GM10266 (cell line): ENCODE measurements at regions not wholly inside any gene's neighbourhood (a gene's known extent, or its start where the extent isn't known, plus 50 kb on each side); places are given as distances from the start of the nearest gene placed in this dataset.

Experiments used
- DNase-seq: peaks from one replicate; pipeline ENCODE4 v3.0.0; 2012; ENCODE audit errors: extremely low spot score
- TF ChIP-seq, protein P1 (sequence below): IDR thresholded peaks from 2 replicates; pipeline ENCODE4 v1.5.1; 2012; ENCODE audit warnings: mild to moderate bottlenecking, low read depth; ENCODE audit not compliant: control insufficient read depth, insufficient read depth; ENCODE audit errors: missing control alignments

DNA sequence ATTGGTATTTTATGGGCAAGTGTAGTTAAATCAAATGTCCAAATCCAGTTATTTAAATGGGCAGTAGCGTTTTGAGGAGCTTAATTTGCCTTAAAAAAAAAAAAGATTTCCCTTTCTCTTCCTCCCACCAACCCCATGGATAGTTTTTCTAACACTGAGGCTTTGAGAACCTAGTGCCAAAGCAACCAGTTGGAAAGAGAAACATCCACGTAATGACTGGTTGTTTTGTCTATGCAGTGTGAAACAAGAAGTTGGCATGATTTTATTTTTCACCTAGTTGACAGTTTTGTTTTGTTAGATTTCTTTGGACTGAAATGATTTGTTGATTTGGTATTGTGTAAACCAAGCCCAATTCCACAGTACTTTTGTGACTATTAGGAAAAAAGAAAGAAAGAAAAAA lies 170.0 kb downstream of the SOX2 start:
- TF ChIP-seq, protein P1, sequence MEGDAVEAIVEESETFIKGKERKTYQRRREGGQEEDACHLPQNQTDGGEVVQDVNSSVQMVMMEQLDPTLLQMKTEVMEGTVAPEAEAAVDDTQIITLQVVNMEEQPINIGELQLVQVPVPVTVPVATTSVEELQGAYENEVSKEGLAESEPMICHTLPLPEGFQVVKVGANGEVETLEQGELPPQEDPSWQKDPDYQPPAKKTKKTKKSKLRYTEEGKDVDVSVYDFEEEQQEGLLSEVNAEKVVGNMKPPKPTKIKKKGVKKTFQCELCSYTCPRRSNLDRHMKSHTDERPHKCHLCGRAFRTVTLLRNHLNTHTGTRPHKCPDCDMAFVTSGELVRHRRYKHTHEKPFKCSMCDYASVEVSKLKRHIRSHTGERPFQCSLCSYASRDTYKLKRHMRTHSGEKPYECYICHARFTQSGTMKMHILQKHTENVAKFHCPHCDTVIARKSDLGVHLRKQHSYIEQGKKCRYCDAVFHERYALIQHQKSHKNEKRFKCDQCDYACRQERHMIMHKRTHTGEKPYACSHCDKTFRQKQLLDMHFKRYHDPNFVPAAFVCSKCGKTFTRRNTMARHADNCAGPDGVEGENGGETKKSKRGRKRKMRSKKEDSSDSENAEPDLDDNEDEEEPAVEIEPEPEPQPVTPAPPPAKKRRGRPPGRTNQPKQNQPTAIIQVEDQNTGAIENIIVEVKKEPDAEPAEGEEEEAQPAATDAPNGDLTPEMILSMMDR = no peak
- no peak for DNase-seq

DNA sequence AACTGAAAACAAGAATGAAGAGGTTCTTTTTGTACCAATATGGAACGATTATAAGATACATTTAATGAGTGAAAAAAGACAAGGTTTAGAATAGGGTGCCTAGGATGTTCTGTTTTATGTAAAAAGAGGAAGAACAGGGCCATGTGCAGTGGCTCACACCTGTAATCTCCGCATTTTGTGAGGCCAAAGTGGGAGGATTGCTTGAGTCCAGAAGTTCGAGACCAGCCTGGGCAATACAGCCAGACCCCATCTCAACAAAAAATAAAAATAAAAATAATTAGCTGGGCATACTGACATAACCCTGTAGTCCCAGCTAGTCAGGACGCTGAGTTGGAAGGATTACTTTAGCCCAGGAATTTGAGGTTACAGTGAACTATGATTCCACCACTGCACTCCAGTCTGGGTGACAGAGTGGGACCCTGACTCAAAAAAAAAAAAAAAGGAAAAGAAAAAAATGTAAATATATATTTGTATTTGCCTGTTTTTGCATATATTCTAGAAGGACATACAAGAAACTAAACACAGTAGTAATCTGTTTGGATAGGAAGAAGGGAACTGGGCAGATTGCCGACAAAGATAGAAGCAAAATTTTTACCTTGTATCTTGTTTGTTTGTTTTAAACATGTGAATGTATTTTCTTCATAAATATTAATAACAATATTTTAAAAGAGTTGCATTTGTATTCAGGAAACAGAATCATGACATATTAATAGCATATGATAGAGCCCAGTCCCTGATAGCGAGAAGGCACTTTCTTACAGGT lies 174.3 kb downstream of the SOX2 start:
- TF ChIP-seq, protein P1 = no peak
- no peak for DNase-seq

DNA sequence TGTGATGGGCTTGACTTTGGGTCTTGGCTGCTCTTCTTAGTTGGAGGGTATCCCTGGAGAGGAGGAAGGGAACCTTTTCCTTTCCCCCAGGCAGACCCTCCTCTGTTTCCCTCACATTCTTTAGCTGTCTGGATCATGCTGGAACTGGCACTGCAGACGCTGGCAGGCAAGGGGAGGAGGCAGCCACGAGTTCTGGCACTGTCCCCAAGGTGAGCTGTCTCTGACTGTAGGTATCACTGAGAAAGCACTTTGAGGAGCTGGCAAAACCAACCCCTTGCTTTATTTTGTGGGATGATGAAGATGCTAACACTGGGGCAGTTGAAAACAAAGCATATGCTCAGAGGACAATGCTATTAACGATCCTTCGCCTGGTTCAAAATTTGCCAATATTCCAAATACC lies 175.0 kb downstream of the SOX2 start:
- DNase-seq = no peak
- TF ChIP-seq, protein P1 = no peak

DNA sequence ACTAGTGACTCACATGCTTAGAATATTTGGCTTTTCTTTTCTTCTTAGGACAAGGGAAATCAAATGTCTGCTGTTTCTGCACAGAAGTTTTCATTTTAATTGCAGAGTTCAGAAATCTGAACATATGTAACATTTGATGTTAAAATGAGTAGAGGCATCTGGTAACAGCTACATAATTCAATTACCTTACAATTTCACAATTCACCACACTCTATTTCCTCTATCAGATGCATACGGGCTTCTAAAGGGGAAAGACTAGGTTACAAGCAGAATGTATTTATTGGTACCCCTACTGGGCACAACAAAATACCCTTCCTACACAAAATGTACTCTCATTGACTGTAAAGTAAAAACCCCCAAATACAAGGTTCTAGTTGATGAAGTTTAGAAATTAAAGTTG lies 176.0 kb downstream of the SOX2 start:
- TF ChIP-seq, protein P1 = no peak
- DNase-seq = no peak

DNA sequence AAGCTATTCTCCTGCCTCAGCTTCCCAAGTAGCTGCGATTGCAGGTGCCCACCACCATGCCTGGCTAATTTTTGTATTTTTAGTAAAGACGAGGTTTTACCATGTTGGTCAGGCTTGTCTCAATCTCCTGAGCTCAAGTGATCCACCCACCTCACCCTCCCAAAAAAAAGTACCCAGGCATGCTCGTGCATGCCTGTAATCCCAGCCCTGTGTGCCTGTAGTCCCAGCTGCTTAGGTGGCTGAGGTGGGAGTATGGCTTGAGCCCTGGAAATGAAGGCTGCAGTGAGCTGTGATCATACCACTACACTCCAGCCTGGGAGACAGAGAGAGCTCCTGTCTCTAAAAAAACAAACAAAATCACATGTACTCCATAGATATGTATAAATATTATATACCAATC lies 176.5 kb downstream of the SOX2 start:
- no peak for DNase-seq
- TF ChIP-seq, protein P1 = no peak

DNA sequence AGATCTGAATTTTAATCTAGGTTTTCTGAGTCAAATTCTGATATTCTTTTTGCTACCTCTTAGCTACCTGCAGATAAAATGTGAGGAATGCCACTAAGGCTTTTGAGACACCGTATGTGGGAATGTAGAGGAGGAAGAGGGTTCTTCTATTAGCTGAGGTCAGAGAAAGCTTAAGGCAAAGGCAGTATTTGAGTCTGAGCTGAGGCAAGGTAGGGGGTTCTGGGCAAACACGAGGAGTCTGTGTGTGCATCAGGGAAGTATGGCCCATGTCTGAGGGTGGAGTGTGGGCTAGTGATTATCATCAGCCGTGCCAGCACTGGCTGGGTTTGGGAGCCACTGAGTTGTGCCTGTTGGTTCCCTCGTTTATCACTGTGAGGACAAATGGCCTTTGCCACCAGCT lies 181.1 kb downstream of the SOX2 start:
- TF ChIP-seq, protein P1 = no peak
- no peak for DNase-seq

DNA sequence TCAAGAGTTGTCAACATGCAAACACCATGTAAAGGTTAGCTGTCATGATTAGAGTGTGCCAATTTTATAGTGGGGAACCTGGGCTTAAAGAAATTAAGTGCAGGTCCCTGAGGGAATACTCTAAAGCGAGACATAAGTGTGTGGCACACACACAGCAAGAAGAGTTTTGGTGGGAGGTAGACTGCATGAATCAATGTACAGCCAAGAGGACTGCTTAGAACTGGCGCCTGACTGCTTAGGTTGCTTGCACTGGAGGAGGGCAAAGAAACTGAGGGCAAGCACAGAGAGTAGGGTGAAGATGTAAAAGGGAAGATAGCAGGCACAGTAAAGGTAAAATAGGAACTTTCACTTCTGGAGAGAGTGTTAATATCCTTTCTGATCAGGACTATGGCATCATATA lies 184.9 kb downstream of the SOX2 start:
- TF ChIP-seq, protein P1 = no peak

More for the DNA sequence above, 184.9 kb downstream of the SOX2 start:
- no peak for DNase-seq
